ENCODE measurements at regions not wholly inside any gene's neighbourhood (a gene's known extent, or its start where the extent isn't known, plus 50 kb on each side); places are given as distances from the start of the nearest gene placed in this dataset.
A peak's percentile ranks its signal among the peaks of the same experiment; 100 is the strongest.

DNA sequence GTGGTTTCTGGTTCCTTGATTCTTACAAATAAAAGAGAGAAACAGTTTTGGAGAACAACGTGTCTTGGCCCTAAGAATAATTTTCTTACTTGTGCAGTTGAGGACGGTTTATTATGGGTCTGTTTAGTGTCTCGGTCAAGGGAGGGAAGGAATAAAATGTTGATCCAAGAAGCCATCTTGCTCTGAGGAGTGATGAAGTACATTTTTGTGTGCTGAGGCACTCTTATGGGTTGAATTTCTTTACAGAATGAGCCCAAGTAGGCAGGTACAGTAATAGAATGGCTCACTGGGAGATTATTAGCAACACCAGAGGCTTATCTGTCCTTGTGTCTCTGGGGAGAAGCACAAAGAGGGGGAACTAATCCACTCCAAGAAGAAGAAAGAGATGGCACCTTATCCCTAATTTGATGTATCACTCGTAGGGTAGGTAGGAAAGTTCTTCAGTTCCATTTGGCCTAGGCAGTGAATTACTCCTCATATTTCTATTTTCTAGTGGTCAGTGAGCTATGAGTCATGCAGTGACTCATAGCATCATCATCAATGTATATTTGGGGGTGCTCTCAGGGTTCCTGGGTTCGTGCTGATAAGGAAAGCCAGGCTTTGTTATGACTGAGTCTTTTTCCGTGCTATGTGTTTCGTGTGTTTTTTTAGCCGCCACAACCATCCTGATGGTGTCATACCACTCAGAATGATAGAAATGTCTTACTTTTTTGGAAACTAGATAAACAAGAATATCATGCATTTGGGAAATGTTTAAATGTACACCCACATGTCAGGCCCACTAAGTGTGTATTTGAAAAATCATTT, 250.1 kb upstream of the CTAGE1 start:
- no peaks in the 10 kb centered on the region for H3K4me1 ChIP-seq

DNA sequence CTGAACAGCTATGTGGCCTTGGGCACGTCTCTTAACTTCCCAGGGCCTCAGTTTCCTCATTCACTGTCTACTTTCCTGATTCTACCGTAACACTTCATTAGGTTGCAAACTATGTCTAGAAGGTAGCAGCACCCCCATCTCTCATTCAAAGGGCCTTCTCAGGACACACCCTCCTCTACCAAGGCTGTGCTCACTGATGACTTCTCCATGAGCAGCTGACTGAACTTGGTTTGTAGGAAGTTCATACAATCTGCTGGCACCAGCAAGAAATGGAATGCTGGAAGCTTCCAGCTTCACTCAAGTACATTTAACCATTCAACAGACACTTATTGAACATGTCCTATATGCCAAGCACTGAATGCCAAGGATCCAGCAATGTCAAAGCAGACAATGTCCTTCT, 250.8 kb upstream of the CTAGE1 start:
- ATAC-seq = no peak
- H3K27me3 ChIP-seq = no peaks in the 10 kb centered on the region
- H3K4me1 ChIP-seq = no peaks in the 10 kb centered on the region

More for the DNA sequence above, 250.1 kb upstream of the CTAGE1 start:
- Histone ChIP-seq H3K9me3 (peaks cover 4% of the 10 kb centered on the region), H3K36me3 (no peaks in the 10 kb centered on the region), H3K27ac (no peak overlapping the region), H3K27me3 (no peaks in the 10 kb centered on the region), H3K4me3 (no peak overlapping the region)
- TF ChIP-seq, protein P1, sequence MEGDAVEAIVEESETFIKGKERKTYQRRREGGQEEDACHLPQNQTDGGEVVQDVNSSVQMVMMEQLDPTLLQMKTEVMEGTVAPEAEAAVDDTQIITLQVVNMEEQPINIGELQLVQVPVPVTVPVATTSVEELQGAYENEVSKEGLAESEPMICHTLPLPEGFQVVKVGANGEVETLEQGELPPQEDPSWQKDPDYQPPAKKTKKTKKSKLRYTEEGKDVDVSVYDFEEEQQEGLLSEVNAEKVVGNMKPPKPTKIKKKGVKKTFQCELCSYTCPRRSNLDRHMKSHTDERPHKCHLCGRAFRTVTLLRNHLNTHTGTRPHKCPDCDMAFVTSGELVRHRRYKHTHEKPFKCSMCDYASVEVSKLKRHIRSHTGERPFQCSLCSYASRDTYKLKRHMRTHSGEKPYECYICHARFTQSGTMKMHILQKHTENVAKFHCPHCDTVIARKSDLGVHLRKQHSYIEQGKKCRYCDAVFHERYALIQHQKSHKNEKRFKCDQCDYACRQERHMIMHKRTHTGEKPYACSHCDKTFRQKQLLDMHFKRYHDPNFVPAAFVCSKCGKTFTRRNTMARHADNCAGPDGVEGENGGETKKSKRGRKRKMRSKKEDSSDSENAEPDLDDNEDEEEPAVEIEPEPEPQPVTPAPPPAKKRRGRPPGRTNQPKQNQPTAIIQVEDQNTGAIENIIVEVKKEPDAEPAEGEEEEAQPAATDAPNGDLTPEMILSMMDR (IDR thresholded peaks at IDR 0.05) = no peak
- DNase-seq (no peak), ATAC-seq (no peak)
- intact Hi-C loops (cut with DNase I) = no loop called here

DNA sequence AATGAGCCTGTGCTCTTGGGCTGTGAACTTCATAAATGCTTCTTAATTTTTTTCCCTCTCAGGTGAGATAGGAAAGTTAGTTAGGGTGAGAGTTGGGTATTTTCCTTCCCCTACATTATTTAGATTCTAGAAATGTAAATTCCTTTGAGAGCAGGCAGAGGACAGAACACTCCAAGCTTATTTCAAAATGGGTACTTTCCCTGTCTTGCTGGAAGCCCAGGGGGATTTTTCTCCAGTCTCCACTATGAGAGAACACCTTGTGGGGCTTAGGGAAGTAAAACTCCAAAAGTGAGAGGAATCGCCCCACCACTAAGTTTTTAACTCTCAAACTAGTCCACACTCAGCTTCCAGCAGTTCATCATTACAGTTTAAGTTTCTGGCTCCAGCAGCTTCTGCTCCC, 253.2 kb upstream of the CTAGE1 start:
- peak; percentile 12 for ATAC-seq
- DNase-seq = no peak
- TF ChIP-seq, protein P1 (IDR thresholded peaks at IDR 0.05) = no peak
- Histone ChIP-seq H3K9me3 (no peaks in the 10 kb centered on the region), H3K27ac (no peak overlapping the region), H3K36me3 (no peaks in the 10 kb centered on the region), H3K27me3 (no peaks in the 10 kb centered on the region), H3K4me1 (no peaks in the 10 kb centered on the region), H3K4me3 (no peak overlapping the region)
- intact Hi-C loops (cut with DNase I) = no loop called here

More for the DNA sequence above, 250.8 kb upstream of the CTAGE1 start:
- TF ChIP-seq, protein P1 (IDR thresholded peaks at IDR 0.05) = no peak
- no peaks in the 10 kb centered on the region for H3K36me3 ChIP-seq
- no peak overlapping the region for H3K4me3 ChIP-seq
- peaks cover under 1% of the 10 kb centered on the region for H3K9me3 ChIP-seq
- H3K27ac ChIP-seq = no peak overlapping the region
- intact Hi-C loops (cut with DNase I) = no loop called here
- no peak for DNase-seq

DNA sequence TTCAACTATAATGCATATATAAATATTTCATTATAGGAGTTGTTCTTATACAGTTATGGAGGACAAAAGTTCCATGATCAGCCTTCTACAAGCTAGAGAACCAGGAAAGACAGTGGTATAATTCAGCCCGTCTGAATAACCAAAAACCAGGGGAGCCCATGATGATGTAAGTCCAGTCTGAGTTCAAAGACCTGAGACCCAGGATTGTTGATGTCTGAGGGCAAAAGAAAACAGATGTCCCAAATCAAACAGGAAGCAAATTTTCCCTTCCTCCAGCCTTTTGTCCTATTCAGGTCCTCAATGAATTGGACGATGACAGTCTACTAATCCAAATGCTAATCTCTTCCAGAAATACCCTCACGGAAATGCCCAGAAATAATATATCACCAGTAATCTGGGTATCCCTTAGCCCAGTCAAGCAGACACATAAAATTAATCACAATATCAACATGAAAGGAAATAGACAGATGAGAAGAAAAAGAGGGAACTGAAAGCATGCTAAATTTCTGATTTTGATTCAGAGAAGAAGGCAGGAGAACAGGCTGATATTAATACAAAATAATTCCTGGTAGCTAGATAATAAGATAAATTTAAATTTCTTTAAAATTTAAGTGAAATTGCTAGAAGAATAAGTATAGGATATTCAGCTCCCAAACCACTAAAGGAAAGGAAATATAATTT, 255.6 kb upstream of the CTAGE1 start:
- Histone ChIP-seq H3K27ac (no peak overlapping the region), H3K36me3 (no peaks in the 10 kb centered on the region), H3K4me3 (no peak overlapping the region), H3K27me3 (no peaks in the 10 kb centered on the region), H3K9me3 (no peaks in the 10 kb centered on the region), H3K4me1 (no peaks in the 10 kb centered on the region)
- intact Hi-C loops (cut with DNase I) = no loop called here
- TF ChIP-seq, protein P1 (IDR thresholded peaks at IDR 0.05) = no peak
- ATAC-seq = no peak
- no peak for DNase-seq

DNA sequence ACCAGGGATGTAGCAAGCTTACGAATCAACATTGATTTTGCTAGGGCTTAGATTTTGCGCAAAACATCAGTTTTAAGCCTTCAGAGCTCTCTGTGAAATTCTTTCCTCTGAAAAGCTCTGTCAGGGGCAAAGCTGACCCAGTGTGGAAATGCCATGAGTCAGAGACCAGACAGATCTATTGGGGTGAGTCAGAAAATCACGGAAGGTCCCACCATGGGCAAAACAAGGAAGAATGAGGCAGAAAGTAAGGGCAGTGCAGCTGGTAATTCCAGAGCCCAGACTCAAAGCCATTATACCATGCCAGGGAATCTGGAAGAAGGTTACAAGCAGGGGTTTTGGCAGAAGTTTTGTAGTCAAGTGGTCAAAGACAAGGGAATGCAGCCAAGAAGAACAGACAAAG, 256.6 kb upstream of the CTAGE1 start:
- no peaks in the 10 kb centered on the region for H3K36me3 ChIP-seq
- H3K4me1 ChIP-seq = no peaks in the 10 kb centered on the region
- H3K27ac ChIP-seq = no peak overlapping the region
- no peak overlapping the region for H3K4me3 ChIP-seq
- no peaks in the 10 kb centered on the region for H3K9me3 ChIP-seq
- DNase-seq = no peak
- ATAC-seq = no peak
- intact Hi-C loops (cut with DNase I) = no loop called here
- TF ChIP-seq, protein P1 (IDR thresholded peaks at IDR 0.05) = no peak
- no peaks in the 10 kb centered on the region for H3K27me3 ChIP-seq

Measured in upper lobe of right lung (tissue), 1 donor.